GM18519 (cell line): ENCODE measurements at regions not wholly inside any gene's neighbourhood (a gene's known extent, or its start where the extent isn't known, plus 50 kb on each side); places are given as distances from the start of the nearest gene placed in this dataset.
A peak's percentile ranks its signal among the peaks of the same experiment; 100 is the strongest.
"Not testable (repeated sequence)": the region's sequence is repeated elsewhere in the genome, so short reads cannot be mapped to it uniquely, and the experiment has no call there.

Source experiments
- ATAC-seq: cut with Tn5 transposase; IDR thresholded peaks from one replicate; pipeline ENCODE4 v1.9.1; 2021; ENCODE audit warnings: mild to moderate bottlenecking, moderate library complexity; ENCODE audit not compliant: unreplicated experiment, low FRiP score

DNA sequence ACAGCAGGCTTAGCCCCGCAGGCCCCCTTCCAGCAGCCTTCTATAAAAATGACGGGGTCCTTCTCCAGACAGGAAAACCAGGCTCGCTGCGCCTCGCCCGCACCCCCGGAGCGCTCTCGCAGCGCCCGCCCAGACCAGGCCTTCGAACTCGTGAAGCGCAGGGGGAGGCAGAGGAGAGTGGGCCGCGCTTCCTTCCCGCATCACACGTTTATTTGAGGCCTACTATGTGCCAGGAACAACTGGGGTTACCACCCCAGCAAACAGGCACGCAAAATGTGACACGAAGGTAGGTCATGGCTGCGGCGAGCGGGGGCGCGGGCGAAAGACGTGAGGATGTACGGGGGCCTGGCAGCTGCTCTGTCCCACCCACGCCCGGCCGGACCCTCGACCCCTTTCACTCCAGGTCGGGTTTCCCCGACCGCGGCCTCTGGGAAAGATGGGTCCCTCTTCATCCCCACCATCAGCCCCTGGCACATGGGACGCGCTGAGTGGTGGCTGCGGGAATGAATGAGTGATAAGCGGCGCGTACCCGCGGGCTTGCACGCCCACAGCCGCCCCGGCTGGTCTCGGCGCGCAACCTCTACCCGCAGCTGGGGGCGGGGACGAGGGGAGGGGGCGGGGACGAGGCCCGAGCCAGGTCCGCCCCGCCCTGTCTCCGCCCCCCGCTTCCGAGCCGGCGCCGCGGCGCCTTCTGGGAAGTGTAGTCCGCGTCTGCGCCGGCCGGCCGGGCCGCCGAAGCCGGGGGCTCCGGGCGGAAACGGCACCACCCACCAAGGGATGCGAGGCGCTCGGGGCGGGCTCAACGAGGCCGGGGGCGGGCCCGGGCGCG lies 59.1 kb downstream of the ZNF467 start:
- ATAC-seq = peak; percentile 92

DNA sequence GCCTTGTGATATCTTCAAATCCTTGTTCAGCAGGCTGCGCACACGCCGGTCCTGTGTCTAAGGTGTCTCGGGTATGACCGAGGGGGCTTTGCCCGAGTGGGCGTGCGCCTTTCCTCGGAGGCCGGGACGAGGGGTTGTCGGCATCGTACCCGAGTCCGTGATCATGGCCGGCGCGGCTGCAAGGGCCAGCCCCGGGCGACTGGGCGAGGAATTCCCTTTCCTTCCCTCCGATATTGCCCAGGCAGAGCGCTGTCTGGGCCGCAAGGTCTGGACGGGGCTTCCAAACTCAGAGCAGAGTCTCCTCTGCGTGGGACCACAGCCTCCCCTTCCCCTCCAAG lies 59.7 kb downstream of the ZNF467 start:
- ATAC-seq = no peak

DNA sequence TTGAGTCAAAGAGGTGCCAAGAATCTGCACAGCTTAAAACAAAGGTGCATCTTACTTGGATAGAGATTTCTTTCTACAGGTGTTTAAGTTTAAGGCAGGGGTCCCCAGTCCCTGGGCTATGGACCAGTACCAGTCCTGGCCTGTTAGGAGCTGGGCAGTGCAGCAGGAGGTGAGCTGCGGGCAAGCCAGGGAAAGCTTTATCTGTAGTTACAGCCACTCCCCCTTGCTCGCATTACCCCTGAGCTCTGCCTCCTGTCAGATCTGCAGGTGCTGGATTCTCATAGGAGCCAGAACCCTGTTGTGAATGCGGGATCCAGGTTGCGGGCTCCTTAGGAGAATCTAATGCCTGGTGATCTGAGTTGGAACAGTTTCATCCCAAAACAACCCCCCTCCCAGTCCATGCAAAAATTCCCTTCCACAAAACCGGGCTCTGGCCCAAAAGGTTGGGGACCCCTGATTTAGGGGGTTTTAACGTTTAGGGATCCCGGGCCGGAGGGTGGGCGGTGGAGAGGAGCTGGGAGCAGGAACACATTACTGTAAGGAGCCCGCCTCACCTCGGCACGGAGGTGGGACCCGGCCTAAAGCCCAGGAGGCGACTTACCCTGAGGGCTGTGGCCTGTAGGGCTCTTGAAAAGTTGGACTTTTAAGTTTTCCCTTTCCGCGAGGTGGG lies 60.2 kb downstream of the ZNF467 start:
- no peak for ATAC-seq

DNA sequence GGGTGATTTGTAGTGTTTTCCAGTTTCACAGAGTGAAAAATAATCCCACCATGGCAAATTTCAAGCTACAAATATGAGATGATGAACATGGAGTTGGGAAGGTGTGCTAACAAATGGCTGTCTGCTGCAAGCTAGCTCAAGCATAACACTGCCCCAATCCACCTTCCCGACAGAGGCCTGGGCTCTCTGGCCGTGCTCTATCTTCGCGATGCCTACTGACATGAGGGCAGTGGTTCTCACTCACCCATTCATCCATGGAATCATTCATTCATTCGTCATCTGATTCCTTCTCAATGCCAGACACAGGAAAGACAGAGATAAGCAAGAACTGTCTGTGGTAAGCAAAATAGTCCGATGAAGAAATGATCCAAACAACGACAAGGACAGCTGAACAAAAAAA lies 65.4 kb downstream of the ZNF467 start:
- ATAC-seq = no peak

DNA sequence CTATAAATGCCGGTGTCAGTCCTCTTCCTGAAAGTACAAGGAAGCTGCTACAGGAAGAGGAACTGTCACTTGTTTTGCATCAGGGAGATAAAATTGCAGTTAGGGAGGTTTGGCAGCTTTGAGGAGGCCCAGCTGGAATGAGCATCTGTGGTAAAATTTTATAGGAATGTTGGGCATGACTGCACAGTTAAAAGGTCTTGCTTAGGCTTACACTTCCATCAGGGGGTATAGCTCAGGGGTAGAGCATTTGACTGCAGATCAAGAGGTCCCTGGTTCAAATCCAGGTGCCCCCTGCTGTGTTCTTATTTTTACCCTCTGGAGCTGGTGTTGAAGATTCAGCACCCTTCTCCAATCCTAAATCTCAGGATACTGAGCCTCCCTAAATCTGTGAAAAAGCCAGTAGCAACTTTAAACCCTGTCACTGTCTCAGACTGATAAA lies 65.9 kb downstream of the ZNF467 start:
- ATAC-seq = no peak

DNA sequence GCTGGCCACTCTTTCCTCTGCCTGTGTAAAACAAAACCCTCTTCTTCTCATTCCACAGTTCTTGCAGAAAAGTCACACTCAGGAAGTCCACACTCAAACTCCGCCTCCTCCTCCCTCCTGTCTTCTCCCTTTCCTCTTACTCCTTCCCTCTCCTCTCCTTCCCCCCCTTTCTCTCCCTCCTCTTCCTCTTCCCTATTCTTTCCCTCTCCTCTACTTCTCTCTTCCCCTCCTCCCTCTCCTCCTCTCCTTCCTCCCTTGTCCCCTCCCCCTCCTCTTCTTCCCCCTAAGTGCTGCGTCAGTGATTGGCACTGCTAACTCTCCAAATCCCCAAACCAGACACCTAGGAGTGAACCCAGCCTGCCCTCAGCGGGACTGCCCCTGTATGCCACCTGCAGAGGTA lies 67.0 kb downstream of the ZNF467 start:
- ATAC-seq = no peak

DNA sequence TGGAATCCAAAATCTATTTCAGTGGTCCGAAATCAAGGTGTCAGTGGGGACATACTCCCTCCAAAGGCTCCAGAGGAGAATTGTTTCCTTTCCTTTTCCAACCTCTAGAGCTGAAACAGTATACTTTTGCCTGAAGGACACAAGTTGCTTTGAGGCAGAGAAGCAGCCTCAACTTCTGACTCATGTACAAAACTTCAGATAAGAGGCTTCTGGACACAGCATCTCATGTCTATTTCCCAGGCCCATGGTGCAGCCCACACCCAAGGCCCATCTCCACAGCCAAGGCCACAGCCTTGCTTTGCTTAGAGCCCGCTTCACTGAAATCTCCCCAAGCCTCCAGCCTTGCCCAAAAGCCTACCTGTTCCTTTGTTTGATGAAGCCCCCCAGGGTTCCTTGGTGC lies 68.9 kb downstream of the ZNF467 start:
- ATAC-seq = no peak

DNA sequence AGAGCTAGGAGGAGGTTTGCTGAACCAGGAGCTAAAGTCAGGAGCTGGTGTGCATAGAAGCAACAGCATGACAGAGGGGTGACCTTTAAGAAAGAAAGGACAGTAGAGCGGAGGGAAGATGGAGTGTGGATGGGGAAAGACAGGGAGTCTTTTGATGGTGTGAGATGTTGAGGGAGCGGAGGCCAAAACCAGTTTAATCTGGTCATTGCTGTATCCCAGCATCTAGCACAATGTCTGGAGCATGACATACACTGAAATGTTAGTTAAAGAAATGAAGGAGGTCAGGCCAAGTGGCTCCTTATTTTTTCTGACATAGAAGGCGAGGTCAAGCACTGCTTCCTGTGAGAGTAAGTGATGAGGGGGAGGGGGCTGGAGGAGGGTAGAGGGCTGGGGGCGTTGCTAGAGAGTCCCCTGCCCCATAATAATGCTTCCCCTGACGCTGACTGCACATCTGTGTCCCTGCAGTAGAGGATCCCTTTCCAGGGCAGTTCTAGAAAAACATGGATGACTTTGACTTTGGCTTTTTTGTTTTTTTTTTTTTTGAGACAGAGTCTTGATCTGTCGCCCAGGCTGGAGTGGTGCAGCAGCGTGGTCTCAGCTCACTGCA lies 70.2 kb downstream of the ZNF467 start:
- no peak for ATAC-seq

DNA sequence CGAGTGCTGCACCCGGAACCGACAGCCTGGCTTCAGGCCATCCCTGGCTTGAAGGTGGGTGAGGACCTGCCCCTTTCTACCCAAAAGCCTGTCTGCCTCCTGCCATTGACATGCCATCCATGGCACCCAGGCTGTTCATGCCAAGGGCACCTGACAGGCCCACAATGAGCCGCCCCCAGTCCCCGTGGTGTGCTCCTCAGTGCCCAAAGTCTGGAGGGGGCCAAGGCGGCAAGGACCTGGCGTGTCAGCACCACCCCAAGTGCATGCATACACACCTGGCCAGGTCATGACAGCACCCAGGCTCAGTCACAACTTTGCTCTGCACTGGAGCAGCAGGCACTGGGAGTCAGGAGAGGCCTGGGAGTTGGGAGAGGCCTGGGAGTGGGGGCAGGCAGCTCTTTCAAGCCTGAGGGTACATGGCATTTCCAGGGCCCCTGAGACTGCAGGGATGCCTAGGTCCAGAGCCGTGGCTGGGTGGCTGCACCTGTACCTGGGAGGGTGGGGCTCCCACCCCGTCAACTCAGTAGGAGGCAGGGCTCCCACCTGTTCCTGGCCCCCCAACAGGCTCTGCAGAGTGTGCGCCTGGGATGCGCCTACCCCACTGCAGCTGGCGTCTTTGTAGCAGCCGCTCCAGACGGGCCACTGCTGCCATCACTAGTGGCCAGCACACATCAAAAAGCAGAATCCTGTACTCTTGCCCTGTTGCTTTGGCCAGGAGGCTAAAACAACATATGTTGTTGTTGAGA lies 71.7 kb downstream of the ZNF467 start:
- no peak for ATAC-seq

DNA sequence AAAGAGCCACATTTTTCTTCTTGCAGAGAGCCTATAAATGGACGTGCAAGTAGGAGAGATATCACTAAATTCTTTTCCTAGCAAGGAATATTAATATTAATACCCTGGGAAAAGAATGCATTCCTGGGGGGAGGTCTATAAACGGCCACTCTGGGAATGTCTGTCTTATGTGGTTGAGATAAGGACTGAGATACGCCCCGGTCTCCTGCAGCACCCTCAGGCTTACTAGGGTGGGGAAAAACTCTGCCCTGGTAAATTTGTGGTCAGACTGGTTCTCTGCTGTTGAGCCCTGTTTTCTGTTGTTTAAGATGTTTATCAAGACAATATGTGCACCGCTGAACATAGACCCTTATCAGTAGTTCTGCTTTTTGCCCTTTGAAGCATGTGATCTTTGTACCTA lies 75.6 kb downstream of the ZNF467 start:
- ATAC-seq = not testable (repeated sequence)

DNA sequence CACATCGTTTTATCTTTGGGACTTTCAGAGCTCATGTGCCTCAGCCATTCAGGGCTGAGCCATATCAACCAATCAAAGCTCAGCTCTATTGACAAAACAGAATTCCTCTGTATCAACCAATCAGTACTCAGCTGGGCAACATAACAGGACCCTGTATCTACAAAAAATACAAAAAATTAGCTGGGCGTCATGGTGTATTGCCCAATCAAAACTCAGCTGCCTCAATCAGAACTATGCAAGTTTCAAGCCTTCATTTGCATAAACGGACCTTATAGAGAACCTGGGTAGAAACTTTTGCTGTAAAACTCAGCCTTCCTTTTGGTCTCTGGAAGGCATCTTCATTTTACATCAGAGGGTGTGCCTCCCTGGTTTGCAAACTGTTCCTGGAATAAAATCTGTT lies 77.1 kb downstream of the ZNF467 start:
- no peak for ATAC-seq

DNA sequence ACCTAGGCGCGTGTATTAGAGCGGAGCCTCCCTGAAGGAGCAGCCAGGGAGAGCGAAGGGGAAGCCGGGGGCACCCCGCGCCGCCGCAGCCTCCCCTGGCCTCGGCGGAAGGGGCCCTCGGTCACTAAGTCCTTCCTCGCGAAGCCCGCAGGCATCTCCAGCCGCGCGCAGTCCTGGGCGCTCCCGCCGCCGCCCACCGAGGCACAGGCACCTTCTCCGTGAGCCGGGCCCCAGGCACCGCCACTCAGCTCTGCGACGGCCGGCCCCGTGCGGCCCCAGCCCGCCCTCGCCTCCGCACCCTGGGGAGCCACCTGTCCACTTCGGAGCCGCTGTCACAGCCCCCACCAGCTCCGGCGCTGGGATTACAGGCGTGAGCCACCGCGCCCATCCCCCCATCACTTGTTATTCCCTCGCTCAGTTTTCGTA lies 80.8 kb downstream of the ZNF467 start:
- ATAC-seq = no peak

DNA sequence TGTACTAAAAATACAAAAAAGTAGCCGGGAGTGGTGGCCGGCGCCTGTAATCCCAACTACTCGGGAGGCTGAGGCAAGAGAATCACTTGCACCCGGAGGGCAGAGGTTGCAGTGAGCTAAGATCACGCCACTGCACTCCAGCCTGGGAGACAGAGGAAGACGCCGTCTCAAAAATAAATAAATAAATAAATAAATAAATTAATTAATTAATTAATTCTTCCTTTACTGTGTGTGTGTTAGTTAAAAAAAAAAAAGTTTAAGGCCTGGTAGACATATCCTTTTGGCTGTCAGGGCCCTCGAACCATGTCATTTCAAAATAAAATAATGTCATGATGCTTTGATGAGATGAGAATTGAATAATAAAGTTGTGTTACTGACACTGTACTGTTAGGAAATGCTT lies 81.3 kb downstream of the ZNF467 start:
- no peak for ATAC-seq

DNA sequence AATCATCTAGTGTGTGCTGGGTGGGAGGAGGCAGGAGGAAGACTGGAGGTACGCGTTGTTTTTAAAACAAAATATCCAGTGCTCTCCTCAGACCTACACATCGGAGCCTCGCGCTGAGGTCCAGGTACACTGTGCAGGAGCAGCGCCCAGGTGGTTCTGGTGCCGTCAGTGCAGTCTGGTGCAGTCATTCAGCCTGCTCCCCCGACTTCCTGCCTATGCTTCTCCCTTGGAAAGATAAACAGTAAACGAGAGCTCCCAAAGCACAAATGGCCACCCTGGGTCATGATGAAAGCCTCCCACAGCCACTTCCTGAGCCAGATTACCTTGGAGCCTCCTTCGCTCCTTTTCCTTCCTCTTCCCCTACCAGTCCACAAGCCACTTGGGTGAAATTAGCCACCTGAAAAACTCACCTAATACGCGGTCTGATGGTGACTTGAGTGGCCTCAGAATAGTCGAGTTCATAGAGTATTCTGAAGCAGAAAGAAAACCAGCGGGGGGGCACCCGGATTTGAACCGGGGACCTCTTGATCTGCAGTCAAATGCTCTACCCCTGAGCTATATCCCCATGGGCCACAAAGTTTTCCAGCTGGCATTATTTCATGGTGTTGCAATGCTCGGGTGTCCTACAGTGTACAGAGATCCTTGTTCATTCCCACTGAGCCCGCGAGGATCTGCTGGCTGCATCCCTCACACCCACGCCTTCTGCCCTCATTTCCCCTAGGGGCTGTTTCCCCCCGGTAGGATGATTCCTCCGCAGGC lies 82.5 kb downstream of the ZNF467 start:
- no peak for ATAC-seq

DNA sequence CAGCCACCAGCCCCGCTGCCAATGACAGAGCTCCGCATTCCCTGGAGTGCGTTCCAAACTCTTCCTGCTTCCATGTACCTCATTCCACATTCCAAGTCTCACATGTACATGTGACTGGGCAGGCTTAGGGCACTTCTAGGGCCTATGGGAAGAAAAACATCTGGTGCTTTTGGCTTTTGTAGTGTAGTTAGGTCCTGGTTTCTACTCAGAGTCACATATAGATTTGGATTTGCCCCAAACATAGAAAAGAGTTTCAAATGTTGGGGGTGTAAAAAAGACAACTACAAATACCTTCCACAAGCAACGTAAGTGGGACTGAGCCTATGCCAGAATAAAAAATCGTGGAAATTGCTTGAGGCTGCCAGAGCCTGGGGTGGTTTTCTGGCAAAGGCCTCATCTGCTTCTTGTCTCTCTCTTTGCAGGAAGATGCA lies 84.1 kb downstream of the ZNF467 start:
- no peak for ATAC-seq

DNA sequence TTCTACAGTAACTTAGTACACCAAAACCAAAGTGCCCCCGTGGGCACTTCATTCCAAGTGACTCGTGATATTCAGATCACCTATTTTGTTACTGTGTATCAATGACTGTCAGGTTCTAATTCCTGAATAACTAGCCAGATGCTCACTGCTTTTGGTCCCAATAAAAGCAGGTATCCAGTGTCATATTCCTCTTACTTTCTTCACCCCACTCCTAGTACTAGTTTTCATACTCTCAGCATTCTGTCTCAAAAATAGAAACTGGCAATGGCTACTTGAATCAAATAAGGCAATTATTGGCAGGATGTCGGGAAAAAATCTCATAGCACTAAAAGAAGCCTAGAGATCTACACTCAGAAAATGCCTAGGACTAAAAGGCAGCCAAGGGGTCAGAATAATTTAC lies 84.6 kb downstream of the ZNF467 start:
- no peak for ATAC-seq

DNA sequence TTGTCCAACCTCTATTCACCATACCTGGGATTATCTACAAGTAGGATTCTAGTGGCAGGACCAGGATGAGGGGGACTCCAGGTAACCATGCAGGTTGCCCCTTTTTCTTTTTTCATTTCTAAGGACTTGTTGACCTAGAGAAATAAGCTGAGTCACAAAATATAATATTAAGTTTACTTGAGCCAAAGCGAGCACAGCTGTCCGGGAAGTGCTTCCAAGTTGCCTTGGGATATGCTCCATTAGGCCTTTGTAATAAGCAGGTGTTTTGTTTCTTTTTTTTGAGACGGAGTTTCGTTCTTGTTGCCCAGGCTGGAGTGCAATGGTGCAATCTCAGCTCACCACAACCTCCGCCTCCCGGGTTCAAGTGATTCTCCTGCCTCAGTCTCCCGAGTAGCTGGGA lies 85.6 kb downstream of the ZNF467 start:
- ATAC-seq = not testable (repeated sequence)

DNA sequence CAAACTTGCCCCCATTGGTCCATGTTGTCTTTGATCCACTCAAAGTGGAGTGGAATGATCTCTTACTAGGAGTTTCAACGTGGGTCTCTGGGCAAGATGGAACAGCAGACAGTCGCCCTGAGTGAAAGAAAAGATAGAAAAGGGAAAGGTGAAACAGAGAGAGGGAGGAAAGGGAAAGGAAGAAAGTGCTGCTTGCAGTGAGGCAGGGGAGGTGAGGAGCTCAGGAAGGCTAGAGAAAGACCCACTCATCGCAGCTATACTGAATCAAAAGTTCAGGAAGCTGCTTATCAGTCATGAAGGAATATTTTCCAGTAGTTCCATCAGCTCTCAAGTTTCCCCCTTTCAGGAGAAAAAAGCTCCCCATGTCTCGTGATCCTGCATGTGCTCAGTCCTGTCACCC lies 86.9 kb downstream of the ZNF467 start:
- ATAC-seq = no peak

DNA sequence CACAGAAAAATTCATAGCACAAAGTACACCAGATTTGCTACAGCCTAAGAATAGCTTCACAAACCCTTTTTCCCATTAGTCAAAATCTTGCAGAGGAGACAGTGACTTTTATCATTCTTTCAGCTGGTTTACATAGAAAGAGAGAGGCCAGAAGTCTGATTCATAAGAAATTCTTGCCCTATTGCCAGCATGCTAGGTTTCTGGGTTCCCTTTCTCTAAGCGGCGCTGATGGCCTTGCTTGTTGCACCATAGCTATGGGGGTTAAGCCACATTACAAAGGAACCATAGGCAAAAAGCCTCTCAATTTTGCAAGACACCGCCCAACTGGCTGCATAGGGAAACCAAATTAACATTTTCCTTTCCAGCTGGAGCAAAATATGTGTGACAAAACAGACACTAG lies 87.4 kb downstream of the ZNF467 start:
- no peak for ATAC-seq

DNA sequence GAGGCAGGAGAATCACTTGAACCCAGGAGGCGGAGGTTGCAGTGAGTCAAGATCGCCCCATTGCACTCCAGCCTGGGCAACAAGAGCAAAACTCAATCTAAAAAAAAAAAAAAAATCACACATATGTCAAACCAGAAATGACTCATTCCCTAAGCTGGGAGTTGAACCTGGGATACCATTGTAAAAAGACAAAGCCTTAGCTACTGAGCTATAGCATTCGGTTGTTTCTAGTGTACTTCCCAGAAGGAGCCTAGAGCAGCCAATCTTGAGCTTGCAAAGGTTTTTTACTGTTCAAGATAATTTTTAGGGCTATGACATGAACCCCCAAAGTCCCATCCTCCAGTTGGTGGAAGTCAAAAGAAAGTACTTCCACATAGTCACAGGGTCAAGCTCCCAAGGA lies 87.9 kb downstream of the ZNF467 start:
- ATAC-seq = no peak
